Parathyroid adenoma (tissue), 2 donors: ENCODE measurements at regions not wholly inside any gene's neighbourhood (a gene's known extent, or its start where the extent isn't known, plus 50 kb on each side); places are given as distances from the start of the nearest gene placed in this dataset.

Experiments used
- H2AFZ ChIP-seq: fragments of 300-600 bp; sonication (generic); one replicate; pipeline ENCODE4 v1.7.0; 2017; ENCODE audit warnings: antibody characterized with exemption, mild to moderate bottlenecking
- H3K27ac ChIP-seq: fragments of 300-600 bp; sonication (generic); one replicate; pipeline ENCODE4 v1.7.0; 2017
- H3K27me3 ChIP-seq: fragments of 300-600 bp; sonication (generic); one replicate; pipeline ENCODE4 v1.7.0; 2017; ENCODE audit warnings: low read length; ENCODE audit not compliant: control insufficient read depth, insufficient read depth
- H3K36me3 ChIP-seq: fragments of 300-600 bp; sonication (generic); one replicate; pipeline ENCODE4 v1.7.0; 2017; ENCODE audit warnings: low read length; ENCODE audit not compliant: control insufficient read depth, insufficient read depth
- H3K4me1 ChIP-seq: fragments of 300-600 bp; sonication (generic); one replicate; pipeline ENCODE4 v1.7.0; 2017; ENCODE audit warnings: control low read depth
- H3K4me2 ChIP-seq: fragments of 300-600 bp; sonication (generic); one replicate; pipeline ENCODE4 v1.7.0; 2017; ENCODE audit warnings: low read length
- H3K4me3 ChIP-seq: fragments of 300-600 bp; sonication (generic); one replicate; pipeline ENCODE4 v1.7.0; 2017; ENCODE audit warnings: low read depth, low read length
- H3K79me2 ChIP-seq: fragments of 300-600 bp; sonication (generic); one replicate; pipeline ENCODE4 v1.7.0; 2017; ENCODE audit warnings: control low read depth
- H3K9ac ChIP-seq: fragments of 300-600 bp; sonication (generic); one replicate; pipeline ENCODE4 v1.7.0; 2017; ENCODE audit warnings: mild to moderate bottlenecking
- H3K9me3 ChIP-seq: fragments of 300-600 bp; sonication (generic); one replicate; pipeline ENCODE4 v1.7.0; 2017; ENCODE audit warnings: low read length; ENCODE audit not compliant: control insufficient read depth
- TF ChIP-seq, protein P1 (sequence below): fragments of 300-600 bp; sonication (generic); IDR thresholded peaks from one replicate; pipeline ENCODE4 v1.7.0; 2017; ENCODE audit warnings: antibody characterized with exemption, mild to moderate bottlenecking
- donor health status: primary hyperparathyroidism.

DNA sequence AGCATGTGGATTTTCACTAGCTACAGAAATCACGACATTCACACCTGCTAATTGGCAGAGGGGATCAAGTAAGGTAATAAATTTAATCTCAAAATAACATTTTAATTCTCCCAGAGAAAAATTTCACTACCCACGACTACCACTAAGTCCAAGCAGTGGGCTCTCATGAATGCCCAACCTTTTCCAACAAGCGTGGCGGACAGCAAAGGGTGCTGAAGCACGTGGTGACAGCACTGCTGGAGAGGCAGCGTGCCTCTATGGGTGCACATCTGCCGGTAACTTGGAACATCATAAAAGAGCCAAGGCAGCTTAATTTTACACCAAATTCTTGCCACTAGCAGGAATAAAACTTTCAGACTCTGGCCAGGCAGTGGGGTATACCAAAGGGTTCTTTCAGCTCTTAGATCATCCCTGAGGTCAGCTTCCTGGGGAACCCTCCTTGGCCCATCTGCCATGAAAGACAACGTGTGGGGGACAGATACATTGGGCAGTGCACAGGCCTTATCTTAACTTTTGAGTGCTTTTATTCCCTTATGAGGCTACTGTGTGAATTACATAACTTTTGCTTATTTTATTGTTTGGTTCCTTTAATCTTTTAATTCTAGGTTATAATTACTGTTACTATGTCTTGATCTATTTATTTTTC lies 206.7 kb upstream of the KCTD7 start:
- no peak overlapping the region for H3K27ac ChIP-seq
- H3K36me3 ChIP-seq, result no peaks in the 10 kb centered on the region
- TF ChIP-seq, protein P1, sequence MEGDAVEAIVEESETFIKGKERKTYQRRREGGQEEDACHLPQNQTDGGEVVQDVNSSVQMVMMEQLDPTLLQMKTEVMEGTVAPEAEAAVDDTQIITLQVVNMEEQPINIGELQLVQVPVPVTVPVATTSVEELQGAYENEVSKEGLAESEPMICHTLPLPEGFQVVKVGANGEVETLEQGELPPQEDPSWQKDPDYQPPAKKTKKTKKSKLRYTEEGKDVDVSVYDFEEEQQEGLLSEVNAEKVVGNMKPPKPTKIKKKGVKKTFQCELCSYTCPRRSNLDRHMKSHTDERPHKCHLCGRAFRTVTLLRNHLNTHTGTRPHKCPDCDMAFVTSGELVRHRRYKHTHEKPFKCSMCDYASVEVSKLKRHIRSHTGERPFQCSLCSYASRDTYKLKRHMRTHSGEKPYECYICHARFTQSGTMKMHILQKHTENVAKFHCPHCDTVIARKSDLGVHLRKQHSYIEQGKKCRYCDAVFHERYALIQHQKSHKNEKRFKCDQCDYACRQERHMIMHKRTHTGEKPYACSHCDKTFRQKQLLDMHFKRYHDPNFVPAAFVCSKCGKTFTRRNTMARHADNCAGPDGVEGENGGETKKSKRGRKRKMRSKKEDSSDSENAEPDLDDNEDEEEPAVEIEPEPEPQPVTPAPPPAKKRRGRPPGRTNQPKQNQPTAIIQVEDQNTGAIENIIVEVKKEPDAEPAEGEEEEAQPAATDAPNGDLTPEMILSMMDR, result no peak
- H3K9ac ChIP-seq, result no peak overlapping the region
- H3K79me2 ChIP-seq, result no peaks in the 10 kb centered on the region
- no peak overlapping the region for H3K4me3 ChIP-seq
- H3K27me3 ChIP-seq, result no peaks in the 10 kb centered on the region
- no peaks in the 10 kb centered on the region for H3K4me1 ChIP-seq
- H2AFZ ChIP-seq, result no peak overlapping the region
- no peaks in the 10 kb centered on the region for H3K9me3 ChIP-seq
- no peak overlapping the region for H3K4me2 ChIP-seq

DNA sequence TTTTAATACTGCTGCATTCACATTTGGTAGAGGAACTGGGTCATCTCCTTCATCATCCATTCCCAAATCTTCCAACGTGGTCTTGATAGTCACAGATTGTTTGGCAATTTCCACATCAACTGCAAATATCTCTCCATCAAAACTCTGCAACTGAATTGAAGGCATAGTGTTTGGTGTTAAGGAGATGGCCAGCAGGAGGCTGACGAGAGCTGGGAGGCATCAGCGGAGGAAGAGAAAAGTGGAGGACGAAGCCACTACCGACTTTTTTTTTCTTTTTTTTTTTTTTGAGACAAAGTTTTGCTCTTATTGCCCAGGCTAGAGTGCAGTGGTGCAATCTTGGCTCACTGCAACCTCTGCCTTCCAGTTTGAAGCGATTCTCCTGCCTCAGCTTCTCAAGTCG lies 205.0 kb upstream of the KCTD7 start:
- Histone ChIP-seq H2AFZ (no peak overlapping the region), H3K4me2 (no peak overlapping the region), H3K27ac (no peak overlapping the region), H3K9me3 (no peaks in the 10 kb centered on the region), H3K36me3 (no peaks in the 10 kb centered on the region), H3K27me3 (no peaks in the 10 kb centered on the region), H3K4me1 (no peaks in the 10 kb centered on the region), H3K4me3 (no peak overlapping the region), H3K79me2 (no peaks in the 10 kb centered on the region), H3K9ac (no peak overlapping the region)
- TF ChIP-seq, protein P1, result no peak

DNA sequence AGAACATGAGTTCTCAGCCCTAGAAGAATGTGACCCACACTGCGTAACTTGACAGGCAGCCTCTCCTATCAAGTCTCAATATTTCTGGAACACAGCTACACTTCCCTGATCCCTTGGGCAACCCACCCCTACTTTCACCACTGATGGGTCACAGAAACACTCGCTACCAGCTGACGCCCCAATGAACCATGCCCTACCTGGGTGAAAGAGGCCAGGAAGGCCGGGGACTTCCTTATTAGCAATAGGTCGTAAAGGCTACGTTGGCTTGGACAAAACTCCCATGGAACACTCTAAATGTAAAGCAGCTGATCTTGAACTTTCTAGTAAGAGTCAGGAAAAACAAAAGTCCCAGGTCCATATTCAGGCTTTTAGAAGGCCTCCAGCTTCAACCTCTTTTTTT lies 202.3 kb upstream of the KCTD7 start:
- no peaks in the 10 kb centered on the region for H3K27me3 ChIP-seq
- TF ChIP-seq, protein P1, result no peak
- H3K36me3 ChIP-seq, result no peaks in the 10 kb centered on the region
- H3K4me3 ChIP-seq, result no peak overlapping the region
- no peaks in the 10 kb centered on the region for H3K79me2 ChIP-seq
- H3K4me2 ChIP-seq, result no peak overlapping the region
- H3K4me1 ChIP-seq, result no peaks in the 10 kb centered on the region
- no peak overlapping the region for H2AFZ ChIP-seq
- H3K27ac ChIP-seq, result no peak overlapping the region
- no peaks in the 10 kb centered on the region for H3K9me3 ChIP-seq
- no peak overlapping the region for H3K9ac ChIP-seq

DNA sequence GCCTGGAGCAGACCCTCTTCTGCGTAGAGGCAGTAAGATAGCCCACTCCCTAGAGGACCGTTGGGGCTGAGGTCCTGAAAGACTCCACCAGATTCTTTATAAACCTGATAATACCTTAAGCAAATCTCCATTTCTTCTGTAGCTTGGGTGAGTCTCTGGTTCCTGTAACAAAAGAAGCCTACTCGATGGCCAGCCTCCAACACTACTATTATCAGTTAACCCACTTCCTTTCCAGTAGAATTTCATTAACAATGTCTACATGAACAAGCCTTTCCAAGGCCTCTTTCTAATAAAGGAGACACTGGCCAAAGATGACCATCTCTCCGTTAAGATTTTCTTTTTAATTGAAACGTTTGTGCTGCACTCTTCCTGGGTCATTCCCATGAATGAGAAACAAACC lies 201.7 kb upstream of the KCTD7 start:
- Histone ChIP-seq H3K9me3 (no peaks in the 10 kb centered on the region), H3K4me3 (no peak overlapping the region), H3K4me2 (no peak overlapping the region), H3K36me3 (no peaks in the 10 kb centered on the region), H3K4me1 (no peaks in the 10 kb centered on the region), H3K79me2 (no peaks in the 10 kb centered on the region), H3K9ac (no peak overlapping the region), H3K27me3 (no peaks in the 10 kb centered on the region), H2AFZ (no peak overlapping the region), H3K27ac (no peak overlapping the region)
- TF ChIP-seq, protein P1, result no peak

- Histone ChIP-seq H3K9me3 (no peaks in the 10 kb centered on the region), H3K9ac (no peak overlapping the region), H3K27me3 (no peaks in the 10 kb centered on the region), H3K79me2 (no peaks in the 10 kb centered on the region), H3K4me2 (no peak overlapping the region), H2AFZ (no peak overlapping the region), H3K4me3 (no peak overlapping the region), H3K36me3 (no peaks in the 10 kb centered on the region), H3K27ac (no peak overlapping the region), H3K4me1 (no peaks in the 10 kb centered on the region)
- TF ChIP-seq, protein P1, result no peak
Measured at GRCh38 chr7:66427956-66428355, 200.7 kb upstream of the KCTD7 start.
